Karpas-422 (cell line): ENCODE measurements at regions not wholly inside any gene's neighbourhood (a gene's known extent, or its start where the extent isn't known, plus 50 kb on each side); places are given as distances from the start of the nearest gene placed in this dataset.
A peak's percentile ranks its signal among the peaks of the same experiment; 100 is the strongest.
"Not testable (repeated sequence)": the region's sequence is repeated elsewhere in the genome, so short reads cannot be mapped to it uniquely, and the experiment has no call there.

Source experiments
- DNase-seq: peaks from one replicate; pipeline ENCODE4 v3.0.0-alpha.2; 2015
- H2AFZ ChIP-seq: fragments of 200-600 bp; sonication (generic); 2 replicates; pipeline ENCODE4 v1.6.1; 2014; ENCODE audit warnings: antibody characterized with exemption, low read length, mixed read lengths
- H3K27ac ChIP-seq: fragments of 200-600 bp; sonication (generic); 2 replicates; pipeline ENCODE4 v1.5.1; 2014; ENCODE audit warnings: mild to moderate bottlenecking, low read length, moderate library complexity
- H3K27me3 ChIP-seq: fragments of 200-600 bp; sonication (generic); 2 replicates; pipeline ENCODE4 v1.6.1; 2014; ENCODE audit warnings: low read length, mixed read lengths
- H3K36me3 ChIP-seq: fragments of 200-600 bp; sonication (generic); 2 replicates; pipeline ENCODE4 v1.6.1; 2014; ENCODE audit warnings: low read length, mixed read lengths; ENCODE audit not compliant: insufficient read depth
- H3K4me1 ChIP-seq: fragments of 200-600 bp; sonication (generic); 2 replicates; pipeline ENCODE4 v1.6.1; 2014; ENCODE audit warnings: mild to moderate bottlenecking, low read length, mixed read lengths
- H3K4me2 ChIP-seq: fragments of 200-600 bp; sonication (generic); 2 replicates; pipeline ENCODE4 v1.6.1; 2014; ENCODE audit warnings: low read length, low read depth, mild to moderate bottlenecking; ENCODE audit not compliant: poor library complexity, severe bottlenecking
- H3K4me3 ChIP-seq: fragments of 200-600 bp; sonication (generic); 2 replicates; pipeline ENCODE4 v1.5.1; 2014; ENCODE audit warnings: mild to moderate bottlenecking, antibody characterized with exemption, low read length, mixed read lengths
- H3K79me2 ChIP-seq: fragments of 200-600 bp; sonication (generic); 2 replicates; pipeline ENCODE4 v1.6.1; 2014; ENCODE audit warnings: mild to moderate bottlenecking, low read length, mixed read lengths
- H3K9ac ChIP-seq: fragments of 200-600 bp; sonication (generic); 2 replicates; pipeline ENCODE4 v1.6.0; 2014; ENCODE audit warnings: low read length
- H3K9me2 ChIP-seq: fragments of 200-600 bp; sonication (generic), shearing (Covaris generic); replicated peaks from 2 replicates; pipeline ENCODE4 v1.6.0; 2014; ENCODE audit warnings: mild to moderate bottlenecking, low read length, moderate library complexity; ENCODE audit not compliant: insufficient read depth
- H3K9me3 ChIP-seq: fragments of 300-700, 200-600 bp; sonication (generic); 2 replicates; pipeline ENCODE4 v1.6.1; 2014; ENCODE audit warnings: low read length, mixed read lengths
- H4K20me1 ChIP-seq: fragments of 200-600 bp; sonication (generic); 2 replicates; pipeline ENCODE4 v1.6.1; 2014; ENCODE audit warnings: mild to moderate bottlenecking, antibody characterized with exemption, low read length, low read depth; ENCODE audit not compliant: insufficient read depth

- H3K27me3 ChIP-seq, result no peaks in the 10 kb centered on the region
- no peak overlapping the region for H3K4me3 ChIP-seq
- H3K27ac ChIP-seq, result no peak overlapping the region
- no peaks in the 10 kb centered on the region for H4K20me1 ChIP-seq
- H2AFZ ChIP-seq, result no peak overlapping the region
- no peaks in the 10 kb centered on the region for H3K9me3 ChIP-seq
- no peaks in the 10 kb centered on the region for H3K36me3 ChIP-seq
- no peak overlapping the region for H3K9ac ChIP-seq
- H3K4me2 ChIP-seq, result no peak overlapping the region
- peaks cover 98% of the 10 kb centered on the region for H3K79me2 ChIP-seq
- peaks cover 5% of the 10 kb centered on the region for H3K4me1 ChIP-seq
- DNase-seq, result no peak
- no peaks in the 10 kb centered on the region for H3K9me2 ChIP-seq
Measured at GRCh38 chr18:46237891-46238290, 133.7 kb downstream of the HAUS1 start.

DNA sequence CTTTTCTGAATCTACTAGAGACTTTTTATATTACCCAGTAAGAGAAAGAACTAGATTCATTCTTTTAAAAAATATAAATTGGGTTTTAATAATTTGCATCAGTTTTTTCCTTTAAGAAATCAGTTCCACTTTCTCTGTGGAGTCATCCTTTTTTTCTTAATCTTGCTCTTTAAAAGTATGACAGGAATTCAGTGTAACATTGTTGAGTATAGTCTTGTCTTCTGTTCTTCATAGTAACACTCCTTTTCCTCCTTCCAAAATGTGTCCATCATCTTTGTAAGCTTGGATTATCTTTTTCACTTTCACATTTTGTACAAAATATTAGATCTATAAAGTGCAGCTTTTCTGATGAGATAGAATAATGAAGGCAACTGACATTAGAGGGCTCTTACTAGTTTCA, 135.4 kb downstream of the HAUS1 start:
- Histone ChIP-seq H3K4me3 (no peak overlapping the region), H3K27me3 (no peaks in the 10 kb centered on the region), H2AFZ (no peak overlapping the region), H3K9me2 (no peaks in the 10 kb centered on the region), H4K20me1 (no peaks in the 10 kb centered on the region), H3K9ac (no peak overlapping the region), H3K4me2 (no peak overlapping the region), H3K9me3 (no peaks in the 10 kb centered on the region), H3K27ac (no peak overlapping the region), H3K79me2 (peaks cover 98% of the 10 kb centered on the region), H3K36me3 (no peaks in the 10 kb centered on the region), H3K4me1 (peaks cover 5% of the 10 kb centered on the region)
- no peak for DNase-seq

- DNase-seq, result no peak
- H3K27me3 ChIP-seq, result no peaks in the 10 kb centered on the region
- no peaks in the 10 kb centered on the region for H4K20me1 ChIP-seq
Measured at GRCh38 chr18:46239998-46240397, 135.8 kb downstream of the HAUS1 start.

DNA sequence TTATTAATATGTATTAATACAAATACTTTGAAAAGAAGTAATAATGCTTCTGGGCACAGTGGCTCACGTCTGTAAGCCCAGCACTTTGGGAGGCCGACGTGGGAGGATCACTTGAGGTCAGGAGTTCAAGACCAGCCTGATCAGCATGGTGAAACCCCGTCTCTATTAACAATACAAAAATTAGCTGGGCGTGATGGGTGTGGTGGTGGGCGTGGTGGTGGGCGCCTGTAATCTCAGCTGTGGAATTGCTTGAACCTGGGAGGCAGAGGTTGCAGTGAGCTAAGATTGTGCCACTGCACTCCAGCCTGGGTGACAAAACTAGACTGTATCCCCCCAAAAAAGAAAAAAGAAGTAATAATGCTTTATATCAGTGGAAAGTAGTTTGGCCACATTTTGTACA, 137.2 kb downstream of the HAUS1 start:
- Histone ChIP-seq H3K4me1 (peaks cover 12% of the 10 kb centered on the region), H3K79me2 (peaks cover 98% of the 10 kb centered on the region)
- H4K20me1 ChIP-seq, H3K4me3 ChIP-seq, H3K9me2 ChIP-seq, H3K27ac ChIP-seq, H3K36me3 ChIP-seq, H3K9ac ChIP-seq, H3K9me3 ChIP-seq, H3K4me2 ChIP-seq, H3K27me3 ChIP-seq, H2AFZ ChIP-seq, DNase-seq: not testable (repeated sequence)

More at GRCh38 chr18:46239998-46240397, 135.8 kb downstream of the HAUS1 start:
- Histone ChIP-seq H3K36me3 (no peaks in the 10 kb centered on the region), H3K9ac (no peak overlapping the region), H3K4me3 (no peak overlapping the region), H3K79me2 (peaks cover 98% of the 10 kb centered on the region), H3K9me3 (no peaks in the 10 kb centered on the region), H3K9me2 (no peaks in the 10 kb centered on the region), H2AFZ (no peak overlapping the region), H3K4me1 (peaks cover 5% of the 10 kb centered on the region), H3K27ac (no peak overlapping the region), H3K4me2 (no peak overlapping the region)

- no peak overlapping the region for H3K27ac ChIP-seq
- no peak overlapping the region for H3K4me3 ChIP-seq
- no peak for DNase-seq
- H3K27me3 ChIP-seq, result no peaks in the 10 kb centered on the region
- H3K9ac ChIP-seq, result no peak overlapping the region
- no peaks in the 10 kb centered on the region for H4K20me1 ChIP-seq
- H3K36me3 ChIP-seq, result no peaks in the 10 kb centered on the region
- peaks cover 98% of the 10 kb centered on the region for H3K79me2 ChIP-seq
- peaks cover 12% of the 10 kb centered on the region for H3K4me1 ChIP-seq
- H3K9me2 ChIP-seq, result no peaks in the 10 kb centered on the region
- no peak overlapping the region for H3K4me2 ChIP-seq
- no peak overlapping the region for H2AFZ ChIP-seq
- no peaks in the 10 kb centered on the region for H3K9me3 ChIP-seq
Measured at GRCh38 chr18:46242183-46242582, 138.0 kb downstream of the HAUS1 start.

DNA sequence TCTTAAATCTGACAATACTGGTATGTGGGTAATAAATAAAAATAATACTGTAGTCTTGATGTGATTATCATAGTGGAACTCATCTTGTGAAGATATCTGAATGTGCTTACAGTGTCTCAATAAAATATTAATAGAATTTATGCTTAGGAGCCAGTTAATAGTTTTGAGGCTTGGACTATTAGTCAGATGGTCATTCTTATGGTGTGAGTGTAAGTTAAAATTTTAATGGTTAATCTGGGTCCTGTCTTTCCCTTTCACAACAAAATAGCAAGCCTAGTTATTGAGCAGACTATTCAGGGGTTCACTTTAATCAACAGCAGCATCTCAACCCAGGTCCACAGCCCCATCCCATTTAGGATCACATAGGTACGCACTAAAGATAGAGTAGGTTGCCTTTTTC, 138.9 kb downstream of the HAUS1 start:
- Histone ChIP-seq H3K27ac (no peak overlapping the region), H4K20me1 (no peaks in the 10 kb centered on the region), H3K9me2 (no peaks in the 10 kb centered on the region), H3K9me3 (no peaks in the 10 kb centered on the region), H3K36me3 (no peaks in the 10 kb centered on the region), H3K9ac (no peak overlapping the region), H3K27me3 (no peaks in the 10 kb centered on the region), H3K4me2 (no peak overlapping the region), H3K4me1 (peaks cover 18% of the 10 kb centered on the region), H3K79me2 (peaks cover 98% of the 10 kb centered on the region), H3K4me3 (no peak overlapping the region), H2AFZ (no peak overlapping the region)
- no peak for DNase-seq

- Histone ChIP-seq H3K4me3 (no peak overlapping the region), H3K27ac (no peak overlapping the region)
Measured at GRCh38 chr18:46243673-46244072, 139.5 kb downstream of the HAUS1 start.

DNA sequence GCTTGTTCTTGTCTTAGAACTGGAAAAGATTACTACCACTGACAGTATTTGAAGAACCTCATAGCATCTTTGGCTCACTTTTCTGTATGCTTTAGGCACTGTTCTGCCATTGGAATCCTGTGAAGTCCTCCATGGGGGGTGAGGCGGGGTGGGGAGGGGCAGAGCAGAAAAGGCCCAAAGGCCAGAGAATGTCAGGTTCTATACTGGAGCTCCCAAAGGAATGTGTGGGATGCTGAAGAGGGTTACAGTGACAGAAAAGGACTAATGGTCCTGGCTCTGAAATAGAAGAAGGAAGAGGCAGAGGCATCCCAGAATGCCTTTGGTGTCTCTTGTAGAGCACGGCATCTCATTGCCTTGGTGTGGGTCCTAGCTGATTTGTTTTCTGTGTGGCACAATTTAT, 141.9 kb downstream of the HAUS1 start:
- Histone ChIP-seq H3K4me1 (peaks cover 44% of the 10 kb centered on the region), H3K79me2 (peaks cover 92% of the 10 kb centered on the region), H3K9ac (no peak overlapping the region), H4K20me1 (no peaks in the 10 kb centered on the region), H3K27ac (no peak overlapping the region), H3K4me3 (no peak overlapping the region), H2AFZ (no peak overlapping the region), H3K9me3 (no peaks in the 10 kb centered on the region), H3K27me3 (no peaks in the 10 kb centered on the region), H3K36me3 (no peaks in the 10 kb centered on the region), H3K4me2 (no peak overlapping the region), H3K9me2 (no peaks in the 10 kb centered on the region)
- DNase-seq, result no peak

More at GRCh38 chr18:46243673-46244072, 139.5 kb downstream of the HAUS1 start:
- Histone ChIP-seq H3K9ac (no peak overlapping the region), H3K4me2 (no peak overlapping the region), H2AFZ (no peak overlapping the region), H3K36me3 (no peaks in the 10 kb centered on the region), H4K20me1 (no peaks in the 10 kb centered on the region), H3K4me1 (peaks cover 24% of the 10 kb centered on the region), H3K27me3 (no peaks in the 10 kb centered on the region), H3K79me2 (peaks cover 98% of the 10 kb centered on the region), H3K9me2 (no peaks in the 10 kb centered on the region), H3K9me3 (no peaks in the 10 kb centered on the region)
- DNase-seq, result no peak

GRCh38 chr18:46247942-46248341, 143.8 kb downstream of the HAUS1 start:
- Histone ChIP-seq H2AFZ (no peak overlapping the region), H3K27ac (no peak overlapping the region), H3K79me2 (peaks cover 94% of the 10 kb centered on the region), H3K36me3 (no peaks in the 10 kb centered on the region), H3K9me3 (no peaks in the 10 kb centered on the region), H3K9ac (no peak overlapping the region), H3K4me1 (peaks cover 48% of the 10 kb centered on the region), H3K4me2 (peak overlapping the region; percentile 81), H3K27me3 (no peaks in the 10 kb centered on the region), H3K9me2 (no peaks in the 10 kb centered on the region), H3K4me3 (no peak overlapping the region), H4K20me1 (no peaks in the 10 kb centered on the region)
- no peak for DNase-seq
